Karpas-422 (cell line): ENCODE measurements at regions not wholly inside any gene's neighbourhood (a gene's known extent, or its start where the extent isn't known, plus 50 kb on each side); places are given as distances from the start of the nearest gene placed in this dataset. TPM values are rescaled to one million over a fixed set of nuclear protein-coding genes. Genes with fewer than 3 reads are reported as not detected.

Source experiments
- small RNA-seq: library from RNA; depleted of rRNA; stranded (forward); fragments of <200 nt; gene quantifications from one replicate; pipeline ENCODE3, GENCODE V24; 2014

Small RNAs in the stretch of these regions (small RNA-seq; reads per million reads assigned to genes)
- gene RF00322 (not detected), gene RNU6-1075P (not detected)
